ES-I3 (cell line): ENCODE measurements at regions not wholly inside any gene's neighbourhood (a gene's known extent, or its start where the extent isn't known, plus 50 kb on each side); places are given as distances from the start of the nearest gene placed in this dataset.

Experiments used
- H3K36me3 ChIP-seq: 2 replicates; pipeline ENCODE4 v1.6.1; 2013; ENCODE audit warnings: mild to moderate bottlenecking, low read length, control low read depth, moderate library complexity; ENCODE audit not compliant: insufficient read depth
- H3K4me1 ChIP-seq: 2 replicates; pipeline ENCODE4 v1.6.1; 2013; ENCODE audit warnings: mild to moderate bottlenecking, control low read depth, low read length; ENCODE audit not compliant: insufficient read depth
- H3K9ac ChIP-seq: 2 replicates; pipeline ENCODE4 v1.6.1; 2013; ENCODE audit warnings: low read depth, mild to moderate bottlenecking, low read length, moderate library complexity
- H3K9me3 ChIP-seq: 2 replicates; pipeline ENCODE4 v1.6.1; 2013; ENCODE audit warnings: mild to moderate bottlenecking, low read length, moderate library complexity; ENCODE audit not compliant: control insufficient read depth, insufficient read depth

DNA sequence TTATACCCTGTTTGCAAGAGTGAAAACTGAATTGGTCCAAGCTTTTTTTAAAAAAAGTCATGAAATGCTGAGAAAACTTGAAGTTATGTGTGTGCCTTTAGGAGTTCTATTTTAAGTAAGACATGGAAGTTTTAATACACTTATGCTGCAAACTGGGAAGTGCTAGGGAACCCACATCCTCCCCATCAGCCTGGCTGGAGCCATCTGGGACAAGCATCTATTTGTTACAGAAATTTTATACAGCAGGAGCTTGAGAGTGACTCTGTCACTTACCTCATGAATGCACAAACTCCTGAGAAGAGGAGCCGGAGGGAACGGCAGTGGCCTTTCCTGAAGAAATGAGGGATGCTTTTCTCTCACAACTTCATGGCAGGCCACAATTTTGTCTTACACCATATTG, 78.2 kb upstream of the SLC44A3 start:
- H3K9me3 ChIP-seq: no peaks in the 10 kb centered on the region
- no peaks in the 10 kb centered on the region; the same call in 1 of the 2 replicates for H3K36me3 ChIP-seq
- no peak overlapping the region for H3K9ac ChIP-seq
- H3K4me1 ChIP-seq: peaks cover 9% of the 10 kb centered on the region

DNA sequence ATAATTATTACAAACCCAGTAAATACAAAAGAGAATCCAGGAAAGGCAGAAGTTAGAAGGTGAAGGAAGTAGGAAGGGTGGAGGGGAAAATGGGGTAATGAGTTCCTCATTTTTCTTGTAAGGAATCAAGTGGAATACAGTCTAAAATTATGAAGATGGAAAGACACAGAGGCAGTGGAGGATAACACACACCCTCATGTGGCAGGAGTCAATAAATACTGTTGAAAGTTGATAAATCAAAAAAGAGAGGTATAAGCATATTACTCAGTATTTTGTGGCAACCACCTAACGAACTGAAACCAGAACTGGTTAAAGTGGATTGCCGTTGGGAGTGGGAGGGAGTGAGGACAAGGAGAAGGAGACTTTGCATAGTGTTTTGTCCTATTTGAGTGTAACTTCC, 78.6 kb upstream of the SLC44A3 start:
- H3K9ac ChIP-seq: no peak overlapping the region
- H3K4me1 ChIP-seq: peaks cover 11% of the 10 kb centered on the region
- no peaks in the 10 kb centered on the region for H3K36me3 ChIP-seq
- no peaks in the 10 kb centered on the region for H3K9me3 ChIP-seq

DNA sequence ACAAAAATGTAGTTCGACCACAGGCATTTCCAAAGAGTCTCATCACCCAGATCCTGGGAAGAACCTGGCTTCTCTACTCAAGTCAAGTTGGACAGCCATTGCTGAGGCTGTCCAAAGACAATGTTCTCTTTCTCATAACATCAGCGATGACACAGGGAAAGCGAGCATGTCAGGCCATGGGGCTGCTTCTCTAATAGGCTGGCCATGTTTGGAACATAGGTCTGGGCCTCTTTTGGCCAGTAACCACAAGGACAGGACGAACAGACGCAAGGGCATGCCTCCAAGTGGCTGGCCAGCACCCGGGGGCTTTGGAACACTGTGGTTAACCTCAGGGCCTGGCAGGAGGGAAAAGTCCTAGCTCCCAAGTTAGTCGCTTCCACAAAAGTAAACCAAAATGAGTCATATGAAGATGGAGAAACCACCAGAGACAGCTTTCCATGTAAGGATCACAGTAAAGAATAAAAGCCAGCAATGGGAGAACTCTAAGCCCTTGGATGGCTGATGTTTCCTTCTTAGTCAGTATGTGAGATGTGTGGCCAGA, 80.6 kb upstream of the SLC44A3 start:
- Histone ChIP-seq H3K4me1 (peaks cover 26% of the 10 kb centered on the region), H3K36me3 (no peaks in the 10 kb centered on the region), H3K9me3 (no peaks in the 10 kb centered on the region), H3K9ac (no peak overlapping the region)

DNA sequence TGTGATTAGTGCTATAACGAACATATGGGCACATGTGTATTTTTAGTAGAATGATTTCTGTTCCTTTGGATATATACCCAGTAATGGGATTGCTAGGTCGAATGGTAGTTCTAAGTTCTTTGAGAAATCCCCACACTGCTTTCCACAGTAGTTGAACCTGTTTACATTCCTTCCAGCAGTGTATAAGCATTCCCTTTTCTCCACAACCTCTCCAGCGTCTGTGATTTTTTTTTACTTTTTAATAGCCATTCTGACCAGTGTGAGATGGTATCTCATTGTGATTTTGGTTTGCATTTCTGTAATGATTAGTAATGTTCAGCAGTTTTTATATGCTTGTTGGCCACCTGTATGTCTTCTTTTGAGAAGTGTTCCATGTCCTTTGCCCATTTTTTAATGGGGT, 81.8 kb upstream of the SLC44A3 start:
- Histone ChIP-seq H3K9me3 (no peaks in the 10 kb centered on the region), H3K36me3 (no peaks in the 10 kb centered on the region), H3K4me1 (peaks cover 37% of the 10 kb centered on the region)

DNA sequence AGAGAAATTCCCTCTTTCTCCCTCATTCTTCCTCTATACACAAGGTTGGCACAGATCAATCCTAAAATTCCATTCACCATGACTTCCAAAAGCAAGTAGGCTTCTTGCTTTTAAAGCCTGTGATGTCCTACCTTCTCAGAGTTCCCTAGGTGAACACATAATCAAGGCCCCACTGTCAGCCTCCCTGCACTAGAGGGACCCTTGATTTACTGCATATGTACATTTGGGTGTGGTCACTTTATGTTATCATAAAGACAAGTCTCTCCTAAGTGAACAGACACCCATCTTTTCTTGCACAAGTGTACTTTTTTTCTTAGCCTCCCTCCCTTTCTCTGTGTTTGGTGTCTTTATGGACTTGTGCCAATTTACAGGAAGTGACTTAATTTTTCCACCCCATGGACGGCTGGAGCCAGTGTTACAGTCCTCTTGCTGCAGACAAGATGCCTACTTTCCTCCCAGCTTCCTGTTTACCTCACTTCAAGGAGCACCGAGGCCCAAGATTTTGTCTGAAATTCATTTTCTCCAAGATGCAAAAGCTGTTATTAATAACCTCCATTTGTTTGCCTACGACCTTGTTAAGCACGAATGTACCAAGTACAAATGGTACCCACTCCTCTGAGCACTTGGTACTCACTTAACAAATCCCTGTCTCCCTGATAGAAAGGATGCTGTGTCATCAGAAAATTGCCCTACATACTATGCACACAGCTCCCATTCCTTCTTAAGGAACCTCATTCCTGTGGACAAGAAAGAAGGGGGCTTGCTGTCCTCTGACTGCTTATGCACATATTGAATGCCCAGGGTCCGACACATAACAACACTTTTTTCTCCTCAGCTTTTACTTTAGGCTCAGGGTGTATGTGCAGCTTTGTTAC, 82.8 kb upstream of the SLC44A3 start:
- H3K9ac ChIP-seq: no peak overlapping the region
- H3K36me3 ChIP-seq: no peaks in the 10 kb centered on the region
- no peaks in the 10 kb centered on the region for H3K9me3 ChIP-seq
- H3K4me1 ChIP-seq: peaks cover 37% of the 10 kb centered on the region

More for the DNA sequence above, 81.8 kb upstream of the SLC44A3 start:
- H3K9ac ChIP-seq: no peak overlapping the region

DNA sequence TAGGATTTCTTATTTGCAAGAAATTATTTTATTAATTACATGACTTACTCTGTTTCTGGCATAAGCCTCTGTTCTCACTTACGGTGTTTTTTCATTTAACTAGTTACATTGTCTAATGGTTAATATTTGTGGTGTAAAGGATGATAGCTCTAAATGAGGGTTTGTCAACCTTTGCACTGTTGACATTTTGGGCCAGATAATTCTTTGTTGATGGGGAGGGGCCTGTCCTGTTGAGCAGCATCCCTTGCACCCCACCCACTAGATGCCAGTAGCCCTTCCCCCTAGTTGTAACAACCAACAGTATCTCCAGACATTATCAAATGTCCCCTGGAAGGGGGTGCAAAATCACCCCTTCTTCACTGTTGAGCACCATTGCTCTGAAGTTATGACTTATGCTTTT, 83.6 kb upstream of the SLC44A3 start:
- Histone ChIP-seq H3K36me3 (no peaks in the 10 kb centered on the region), H3K9me3 (no peaks in the 10 kb centered on the region), H3K4me1 (peaks cover 37% of the 10 kb centered on the region), H3K9ac (no peak overlapping the region)

GRCh38 chr1:94736073-94736472, 84.1 kb upstream of the SLC44A3 start:
- no peaks in the 10 kb centered on the region for H3K36me3 ChIP-seq
- H3K9me3 ChIP-seq: no peaks in the 10 kb centered on the region
- H3K9ac ChIP-seq: no peak overlapping the region; the same call in 1 of the 2 replicates
- H3K4me1 ChIP-seq: peaks cover 37% of the 10 kb centered on the region

- no peaks in the 10 kb centered on the region for H3K36me3 ChIP-seq
- H3K4me1 ChIP-seq: peaks cover 37% of the 10 kb centered on the region
- no peaks in the 10 kb centered on the region for H3K9me3 ChIP-seq
- H3K9ac ChIP-seq: peak overlapping the region; percentile 39; the same call in 1 of the 2 replicates
Measured at GRCh38 chr1:94734963-94735901, 84.9 kb upstream of the SLC44A3 start.

DNA sequence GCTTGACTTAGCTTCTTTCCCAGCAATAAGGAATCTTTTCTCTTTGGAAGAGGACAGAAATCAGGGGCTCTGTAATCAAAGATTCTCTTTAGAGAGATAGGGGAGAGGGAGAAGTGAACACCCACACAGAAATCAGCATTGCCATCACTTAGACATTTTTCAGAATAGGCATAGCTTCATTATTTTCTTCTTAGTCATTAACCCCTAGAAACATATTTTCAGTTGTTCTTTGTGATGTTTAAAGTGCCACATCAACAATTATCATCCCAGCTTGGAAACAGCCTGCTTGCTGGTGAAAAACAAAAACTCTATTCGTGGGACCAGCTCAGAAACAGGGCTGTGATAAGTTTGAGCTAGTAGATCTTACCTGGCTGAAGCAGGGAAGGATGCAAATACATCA, 88.3 kb upstream of the SLC44A3 start:
- H3K4me1 ChIP-seq: peaks cover 30% of the 10 kb centered on the region
- no peak overlapping the region for H3K9ac ChIP-seq
- H3K9me3 ChIP-seq: no peaks in the 10 kb centered on the region
- no peaks in the 10 kb centered on the region for H3K36me3 ChIP-seq

DNA sequence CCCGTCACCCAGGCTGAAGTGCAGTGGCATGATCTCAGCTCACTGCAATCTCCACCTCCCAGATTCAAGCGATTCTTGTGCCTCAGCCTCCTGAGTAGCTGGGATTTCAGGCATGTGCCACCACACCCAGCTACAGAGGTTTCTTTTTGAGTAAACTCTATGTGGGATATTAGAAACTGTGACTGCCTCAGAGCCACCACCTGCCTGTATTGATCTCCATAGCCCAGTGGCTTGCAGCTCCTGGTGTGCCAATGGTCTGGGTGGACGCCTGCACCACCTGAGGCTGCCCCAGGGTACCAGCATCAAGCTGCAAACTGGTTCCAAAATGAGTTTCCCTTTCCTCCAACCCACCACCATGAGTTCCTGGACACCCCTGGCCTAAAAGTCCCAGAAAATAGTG, 89.7 kb upstream of the SLC44A3 start:
- Histone ChIP-seq H3K9me3 (no peaks in the 10 kb centered on the region), H3K9ac (no peak overlapping the region), H3K4me1 (peaks cover 20% of the 10 kb centered on the region), H3K36me3 (no peaks in the 10 kb centered on the region)

- Histone ChIP-seq H3K36me3 (no peaks in the 10 kb centered on the region), H3K4me1 (peaks cover 8% of the 10 kb centered on the region), H3K9ac (no peak overlapping the region), H3K9me3 (no peaks in the 10 kb centered on the region)
Measured at GRCh38 chr1:94729267-94729666, 90.9 kb upstream of the SLC44A3 start.

GRCh38 chr1:94727846-94728715, 92.1 kb upstream of the SLC44A3 start:
- no peaks in the 10 kb centered on the region for H3K36me3 ChIP-seq
- no peaks in the 10 kb centered on the region for H3K9me3 ChIP-seq
- no peak overlapping the region for H3K9ac ChIP-seq
- no peaks in the 10 kb centered on the region; the same call in 1 of the 2 replicates for H3K4me1 ChIP-seq

GRCh38 chr1:94726981-94727685, 93.0 kb upstream of the SLC44A3 start:
- Histone ChIP-seq H3K9me3 (no peaks in the 10 kb centered on the region), H3K9ac (no peak overlapping the region), H3K36me3 (no peaks in the 10 kb centered on the region), H3K4me1 (no peaks in the 10 kb centered on the region; the same call in 1 of the 2 replicates)
